Tibial nerve (tissue), 4 donors: ENCODE measurements at regions not wholly inside any gene's neighbourhood (a gene's known extent, or its start where the extent isn't known, plus 50 kb on each side); places are given as distances from the start of the nearest gene placed in this dataset.
"Not testable (repeated sequence)": the region's sequence is repeated elsewhere in the genome, so short reads cannot be mapped to it uniquely, and the experiment has no call there.

ENCODE experiments used
- DNase-seq, 2 donors: peaks; one replicate each; pipeline ENCODE4 v3.0.0-alpha.2; 2019; ENCODE audit warnings: low spot score in 2 of 2
- H3K27ac ChIP-seq, 4 donors: fragments of 200-600 bp; sonication (generic) in 3 of 4; one replicate each; pipeline ENCODE4 v1.5.1; 2017 to 2019; ENCODE audit warnings: mild to moderate bottlenecking in 1 of 4
- H3K27me3 ChIP-seq, 2 donors: fragments of 200-600 bp; sonication (generic) in 1 of 2; one replicate each; pipeline versions ENCODE4 v1.5.1 to v1.6.0; 2017 to 2019
- H3K36me3 ChIP-seq, 3 donors: fragments of 200-600 bp; sonication (generic); one replicate each; pipeline ENCODE4 v1.5.1; 2018 to 2019
- H3K4me1 ChIP-seq, 4 donors: fragments of 200-600 bp; sonication (generic) in 3 of 4; one replicate each; pipeline ENCODE4 v1.5.1; 2017 to 2019
- H3K4me3 ChIP-seq, 4 donors: fragments of 200-600 bp; sonication (generic) in 3 of 4; one replicate each; pipeline ENCODE4 v1.5.1; 2017 to 2019; ENCODE audit warnings: mild to moderate bottlenecking in 1 of 4, moderate library complexity in 1 of 4
- H3K9me3 ChIP-seq, 4 donors: fragments of 200-600 bp; sonication (generic) in 3 of 4; one replicate each; pipeline ENCODE4 v1.5.1; 2017 to 2019
- CTCF ChIP-seq, 5 experiments: fragments of 200-600 bp in 3 of 5; fragments of 450-650 bp in 2 of 5; sonication (generic) in 3 of 5; IDR thresholded peaks; one replicate each; pipeline ENCODE4 v1.5.1; 2016 to 2019; ENCODE audit warnings: antibody characterized with exemption in 5 of 5, mild to moderate bottlenecking in 3 of 5, moderate library complexity in 2 of 5
- EP300 ChIP-seq, 2 donors: sonication (generic); formaldehyde crosslinking; IDR thresholded peaks; one replicate each; pipeline ENCODE4 v1.6.1; 2017; ENCODE audit warnings: antibody characterized with exemption in 2 of 2, mild to moderate bottlenecking in 1 of 2
- POLR2A ChIP-seq, 2 donors: fragments of 450-650 bp; IDR thresholded peaks; one replicate each; pipeline ENCODE4 v1.6.1; 2017; ENCODE audit warnings: antibody characterized with exemption in 2 of 2, mild to moderate bottlenecking in 2 of 2, moderate library complexity in 2 of 2
- WGBS, 2 donors: methylation state at CpG; one replicate each; pipeline ENCODE4 v1.1.5; 2018; 5-methylcytosine and 5-hydroxymethylcytosine counted together

- no peaks in the 10 kb centered on the region for H3K36me3 ChIP-seq
- H3K9me3 ChIP-seq, result peaks cover 0 to 17% (median 0%) of the 10 kb centered on the region in 4 donors
- TF ChIP-seq POLR2A (IDR thresholded peaks at IDR 0.05), result no peak
- TF ChIP-seq EP300 (IDR thresholded peaks at IDR 0.05), result no peak
- TF ChIP-seq CTCF (IDR thresholded peaks at IDR 0.05), result no peak
- H3K4me1 ChIP-seq, result no peaks in the 10 kb centered on the region
- H3K27me3 ChIP-seq, result no peaks in the 10 kb centered on the region
- 80 to 85% methylated on average over 9 of the region's 9 CpGs for WGBS, 2 donors
- DNase-seq, result no peak
- H3K27ac ChIP-seq, result no peak overlapping the region
- no peak overlapping the region for H3K4me3 ChIP-seq
These were observed 235.5 kb downstream of the TMEM121 start for GRCh38 chr14:105761842-105762241.

- H3K4me1 ChIP-seq, H3K36me3 ChIP-seq, H3K27ac ChIP-seq, H3K27me3 ChIP-seq, H3K4me3 ChIP-seq, DNase-seq: not testable (repeated sequence)
- peaks cover 0 to 15% (median 0%) of the 10 kb centered on the region in 4 donors for H3K9me3 ChIP-seq
- no CpG with 5 or more reads among the region's 11 CpGs for WGBS, 2 donors
These were observed 235.9 kb downstream of the TMEM121 start for GRCh38 chr14:105762262-105762661.

- H3K27me3 ChIP-seq, H3K36me3 ChIP-seq, DNase-seq, H3K9me3 ChIP-seq, H3K4me3 ChIP-seq, H3K4me1 ChIP-seq, H3K27ac ChIP-seq: not testable (repeated sequence)
- WGBS, 2 donors, result 82 to 87% methylated on average over 18 to 26 of the region's 35 CpGs
These were observed 238.0 kb downstream of the TMEM121 start for GRCh38 chr14:105764254-105764901.

GRCh38 chr14:105765072-105765825 lies 238.9 kb downstream of the TMEM121 start:
- not testable (repeated sequence) for H3K9me3 ChIP-seq

GRCh38 chr14:105765893-105766614 lies 239.7 kb downstream of the TMEM121 start:
- Histone ChIP-seq H3K36me3 (no peaks in the 10 kb centered on the region), H3K27me3 (no peaks in the 10 kb centered on the region), H3K4me3 (no peak overlapping the region), H3K27ac (no peak overlapping the region), H3K9me3 (peaks cover 0 to 6% (median 0%) of the 10 kb centered on the region in 4 donors), H3K4me1 (no peaks in the 10 kb centered on the region)
- WGBS, 2 donors, result 82 to 88% methylated on average over 4 to 8 of the region's 9 CpGs
- no peak for TF ChIP-seq POLR2A (IDR thresholded peaks at IDR 0.05)
- no peak for TF ChIP-seq CTCF (IDR thresholded peaks at IDR 0.05)
- TF ChIP-seq EP300 (IDR thresholded peaks at IDR 0.05), result no peak
- DNase-seq, result no peak

More at GRCh38 chr14:105765072-105765825, 238.9 kb downstream of the TMEM121 start:
- WGBS, 2 donors, result 85 to 86% methylated on average over 6 to 7 of the region's 23 CpGs
- H3K27ac ChIP-seq, H3K27me3 ChIP-seq, H3K4me1 ChIP-seq, DNase-seq, H3K36me3 ChIP-seq, H3K4me3 ChIP-seq: not testable (repeated sequence)

GRCh38 chr14:105767315-105767714 lies 240.9 kb downstream of the TMEM121 start:
- H3K4me1 ChIP-seq, result no peaks in the 10 kb centered on the region
- H3K27me3 ChIP-seq, result no peaks in the 10 kb centered on the region
- DNase-seq, result no peak
- H3K9me3 ChIP-seq, result peaks cover 0 to 6% (median 0%) of the 10 kb centered on the region in 4 donors
- no peak overlapping the region for H3K27ac ChIP-seq
- 82 to 88% methylated on average over 7 of the region's 7 CpGs for WGBS, 2 donors
- no peak overlapping the region for H3K4me3 ChIP-seq
- no peak for TF ChIP-seq POLR2A (IDR thresholded peaks at IDR 0.05)
- no peak for TF ChIP-seq CTCF (IDR thresholded peaks at IDR 0.05)
- TF ChIP-seq EP300 (IDR thresholded peaks at IDR 0.05), result no peak
- no peaks in the 10 kb centered on the region for H3K36me3 ChIP-seq

- not testable (repeated sequence) for DNase-seq, H3K9me3 ChIP-seq
- no CpG with 5 or more reads among the region's 17 CpGs for WGBS, 2 donors
These were observed 241.7 kb downstream of the TMEM121 start for GRCh38 chr14:105768039-105768438.

GRCh38 chr14:105769061-105769730 lies 242.8 kb downstream of the TMEM121 start:
- not testable (repeated sequence) for H3K27ac ChIP-seq, H3K4me3 ChIP-seq, DNase-seq, H3K4me1 ChIP-seq, H3K36me3 ChIP-seq, H3K9me3 ChIP-seq, H3K27me3 ChIP-seq
- 60 to 90% methylated on average over 1 to 16 of the region's 35 CpGs for WGBS, 2 donors

More at GRCh38 chr14:105768039-105768438, 241.7 kb downstream of the TMEM121 start:
- not testable (repeated sequence) for H3K36me3 ChIP-seq, H3K4me1 ChIP-seq, H3K4me3 ChIP-seq, H3K27me3 ChIP-seq, H3K27ac ChIP-seq

- not testable (repeated sequence) for H3K9me3 ChIP-seq, DNase-seq, H3K36me3 ChIP-seq, H3K27me3 ChIP-seq, H3K27ac ChIP-seq, H3K4me1 ChIP-seq, H3K4me3 ChIP-seq
- WGBS, 2 donors, result 79 to 89% methylated on average over 7 to 14 of the region's 14 CpGs
These were observed 244.3 kb downstream of the TMEM121 start for GRCh38 chr14:105770619-105771216.
